ENCODE measurements at regions not wholly inside any gene's neighbourhood (a gene's known extent, or its start where the extent isn't known, plus 50 kb on each side); places are given as distances from the start of the nearest gene placed in this dataset.

GRCh38 chr5:30878746-30879145 is 314.7 kb upstream of the CDH6 start:
- Histone ChIP-seq H3K9me3 (ENCODE audit: insufficient read depth, low read length) (no peaks in the 10 kb centered on the region), H3K9ac (ENCODE audit: low read length) (no peak overlapping the region), H3K4me3 (ENCODE audit: low read length) (no peak overlapping the region), H3K4me2 (ENCODE audit: low read length) (no peak overlapping the region), H3K27ac (ENCODE audit: low read length) (no peak overlapping the region), H4K20me1 (ENCODE audit: insufficient read depth, low read length) (no peaks in the 10 kb centered on the region), H3K79me2 (ENCODE audit: low read length) (no peaks in the 10 kb centered on the region), H3K27me3 (ENCODE audit: low read depth, low read length) (no peaks in the 10 kb centered on the region), H3K36me3 (replicated peaks; ENCODE audit: low read depth, low read length) (no peaks in the 10 kb centered on the region), H3K4me1 (ENCODE audit: low read length) (no peaks in the 10 kb centered on the region), H2AFZ (ENCODE audit: low read depth, low read length) (no peak overlapping the region)
- TF ChIP-seq CTCF (IDR thresholded peaks at IDR 0.05; ENCODE audit: low read depth, low read length): no peak
- no peak for TF ChIP-seq EZH2phosphoT487 (IDR thresholded peaks at IDR 0.05; ENCODE audit: low read depth)

GRCh38 chr5:30878296-30878695 is 315.2 kb upstream of the CDH6 start:
- no peaks in the 10 kb centered on the region for H4K20me1 ChIP-seq (ENCODE audit: insufficient read depth, low read length)
- no peak overlapping the region for H2AFZ ChIP-seq (ENCODE audit: low read depth, low read length)
- H3K27ac ChIP-seq (ENCODE audit: low read length): no peak overlapping the region
- H3K79me2 ChIP-seq (ENCODE audit: low read length): no peaks in the 10 kb centered on the region
- no peak overlapping the region for H3K4me2 ChIP-seq (ENCODE audit: low read length)
- no peaks in the 10 kb centered on the region for H3K36me3 ChIP-seq (replicated peaks; ENCODE audit: low read depth, low read length)
- H3K9ac ChIP-seq (ENCODE audit: low read length): no peak overlapping the region
- H3K4me1 ChIP-seq (ENCODE audit: low read length): no peaks in the 10 kb centered on the region
- H3K4me3 ChIP-seq (ENCODE audit: low read length): no peak overlapping the region
- H3K27me3 ChIP-seq (ENCODE audit: low read depth, low read length): no peaks in the 10 kb centered on the region
- TF ChIP-seq EZH2phosphoT487 (IDR thresholded peaks at IDR 0.05; ENCODE audit: low read depth) (no peak), CTCF (IDR thresholded peaks at IDR 0.05; ENCODE audit: low read depth, low read length) (no peak)
- H3K9me3 ChIP-seq (ENCODE audit: insufficient read depth, low read length): no peaks in the 10 kb centered on the region

GRCh38 chr5:30874241-30875034 is 319.0 kb upstream of the CDH6 start:
- H3K79me2 ChIP-seq (ENCODE audit: low read length): no peaks in the 10 kb centered on the region
- no peak overlapping the region for H3K4me3 ChIP-seq (ENCODE audit: low read length)
- no peak for TF ChIP-seq EZH2phosphoT487 (IDR thresholded peaks at IDR 0.05; ENCODE audit: low read depth)
- TF ChIP-seq CTCF (IDR thresholded peaks at IDR 0.05; ENCODE audit: low read depth, low read length): no peak
- H3K27me3 ChIP-seq (ENCODE audit: low read depth, low read length): no peaks in the 10 kb centered on the region
- no peak overlapping the region for H3K9ac ChIP-seq (ENCODE audit: low read length)
- H4K20me1 ChIP-seq (ENCODE audit: insufficient read depth, low read length): no peaks in the 10 kb centered on the region
- no peak overlapping the region for H2AFZ ChIP-seq (ENCODE audit: low read depth, low read length)
- H3K9me3 ChIP-seq (ENCODE audit: insufficient read depth, low read length): no peaks in the 10 kb centered on the region
- H3K36me3 ChIP-seq (replicated peaks; ENCODE audit: low read depth, low read length): no peaks in the 10 kb centered on the region
- H3K4me1 ChIP-seq (ENCODE audit: low read length): no peaks in the 10 kb centered on the region
- no peak overlapping the region for H3K27ac ChIP-seq (ENCODE audit: low read length)
- H3K4me2 ChIP-seq (ENCODE audit: low read length): no peak overlapping the region

GRCh38 chr5:30871196-30871595 is 322.3 kb upstream of the CDH6 start:
- Histone ChIP-seq H3K4me1 (ENCODE audit: low read length) (no peaks in the 10 kb centered on the region), H3K27ac (ENCODE audit: low read length) (no peak overlapping the region), H3K4me2 (ENCODE audit: low read length) (no peak overlapping the region), H4K20me1 (ENCODE audit: insufficient read depth, low read length) (no peaks in the 10 kb centered on the region), H3K9me3 (ENCODE audit: insufficient read depth, low read length) (no peaks in the 10 kb centered on the region), H3K4me3 (ENCODE audit: low read length) (no peak overlapping the region), H3K79me2 (ENCODE audit: low read length) (no peaks in the 10 kb centered on the region), H3K36me3 (replicated peaks; ENCODE audit: low read depth, low read length) (no peaks in the 10 kb centered on the region), H3K27me3 (ENCODE audit: low read depth, low read length) (no peaks in the 10 kb centered on the region), H3K9ac (ENCODE audit: low read length) (no peak overlapping the region), H2AFZ (ENCODE audit: low read depth, low read length) (no peak overlapping the region)
- TF ChIP-seq CTCF (IDR thresholded peaks at IDR 0.05; ENCODE audit: low read depth, low read length) (no peak), EZH2phosphoT487 (IDR thresholded peaks at IDR 0.05; ENCODE audit: low read depth) (no peak)

Data from OCI-LY3 (cell line).